ENCODE measurements at regions not wholly inside any gene's neighbourhood (a gene's known extent, or its start where the extent isn't known, plus 50 kb on each side); places are given as distances from the start of the nearest gene placed in this dataset.
"Not testable (repeated sequence)": the region's sequence is repeated elsewhere in the genome, so short reads cannot be mapped to it uniquely, and the experiment has no call there.

DNA sequence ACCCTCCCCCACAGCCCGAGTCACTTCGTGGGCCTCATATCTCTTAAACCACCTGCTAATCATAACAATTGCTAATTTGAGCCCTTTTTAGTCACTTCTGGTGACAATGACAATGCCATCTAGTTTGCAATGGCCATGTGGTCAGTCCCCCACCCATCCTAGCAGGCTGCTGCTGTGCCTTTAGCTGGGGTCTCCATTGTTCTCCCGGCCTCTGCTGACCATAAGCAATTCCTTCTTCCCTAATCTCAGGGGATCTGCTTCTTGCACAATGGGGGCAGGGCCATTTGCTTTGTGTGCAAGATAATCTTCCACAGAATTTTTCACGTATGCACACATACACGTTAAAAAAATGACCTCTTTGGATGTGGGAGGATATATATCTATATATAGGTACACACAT, 406.1 kb upstream of the ONECUT1 start:
- H3K36me3 Mint-ChIP-seq (ENCODE audit: low read depth), result no peaks in the 10 kb centered on the region
- peaks cover 32% of the 10 kb centered on the region for H3K27me3 Mint-ChIP-seq
- DNase-seq, result no peak
- H3K4me3 Mint-ChIP-seq, result no peak overlapping the region
- H3K9me3 Mint-ChIP-seq, result no peaks in the 10 kb centered on the region
- H3K4me1 Mint-ChIP-seq (ENCODE audit: low read depth), result peaks cover 6% of the 10 kb centered on the region
- H3K27ac Mint-ChIP-seq, result no peak overlapping the region

DNA sequence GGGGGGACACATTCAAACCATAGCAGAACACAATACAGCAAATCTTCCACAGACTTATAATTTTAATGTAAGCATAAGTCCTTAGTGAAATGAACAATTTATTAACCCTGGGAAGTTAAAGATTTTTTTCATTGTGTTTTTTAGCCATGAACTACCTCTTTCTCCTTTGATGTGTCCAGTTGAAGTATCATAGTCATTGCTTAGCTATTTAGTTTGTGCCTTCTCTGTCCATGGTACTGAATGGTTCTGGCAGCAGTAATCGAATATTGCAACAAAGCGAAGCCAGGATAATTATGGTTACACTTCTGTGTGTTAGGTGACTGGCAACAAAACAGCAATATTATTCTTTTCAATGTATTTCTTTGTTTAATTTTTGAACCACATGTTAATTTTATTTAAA, 403.0 kb upstream of the ONECUT1 start:
- peaks cover 13% of the 10 kb centered on the region for H3K27me3 Mint-ChIP-seq
- H3K4me3 Mint-ChIP-seq, result no peak overlapping the region
- no peaks in the 10 kb centered on the region for H3K36me3 Mint-ChIP-seq (ENCODE audit: low read depth)
- peaks cover 6% of the 10 kb centered on the region for H3K4me1 Mint-ChIP-seq (ENCODE audit: low read depth)
- no peak for DNase-seq
- H3K9me3 Mint-ChIP-seq, result no peaks in the 10 kb centered on the region
- H3K27ac Mint-ChIP-seq, result no peak overlapping the region

DNA sequence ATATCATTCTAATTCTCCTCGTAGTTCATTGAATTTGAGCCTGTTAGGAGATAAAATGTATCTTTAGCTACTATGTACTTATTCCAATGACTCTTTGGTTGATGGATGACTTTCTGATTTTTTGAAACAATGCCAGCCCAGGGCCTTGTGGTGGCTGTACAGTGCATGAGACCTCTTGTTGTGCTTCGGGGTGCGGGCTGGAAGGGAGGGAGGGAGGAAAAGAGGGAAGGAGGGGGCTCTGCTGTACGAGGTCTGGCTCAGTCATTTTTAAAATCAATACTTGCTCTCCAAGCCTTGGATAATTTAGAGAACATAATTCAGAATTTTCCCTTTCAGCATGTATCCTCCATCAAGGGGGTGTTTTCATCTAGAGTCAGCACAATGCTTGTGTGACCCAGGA, 399.7 kb upstream of the ONECUT1 start:
- H3K27me3 Mint-ChIP-seq, result no peaks in the 10 kb centered on the region
- no peak overlapping the region for H3K4me3 Mint-ChIP-seq
- no peaks in the 10 kb centered on the region for H3K9me3 Mint-ChIP-seq
- H3K4me1 Mint-ChIP-seq (ENCODE audit: low read depth), result no peaks in the 10 kb centered on the region
- no peak for DNase-seq
- no peaks in the 10 kb centered on the region for H3K36me3 Mint-ChIP-seq (ENCODE audit: low read depth)
- no peak overlapping the region for H3K27ac Mint-ChIP-seq

DNA sequence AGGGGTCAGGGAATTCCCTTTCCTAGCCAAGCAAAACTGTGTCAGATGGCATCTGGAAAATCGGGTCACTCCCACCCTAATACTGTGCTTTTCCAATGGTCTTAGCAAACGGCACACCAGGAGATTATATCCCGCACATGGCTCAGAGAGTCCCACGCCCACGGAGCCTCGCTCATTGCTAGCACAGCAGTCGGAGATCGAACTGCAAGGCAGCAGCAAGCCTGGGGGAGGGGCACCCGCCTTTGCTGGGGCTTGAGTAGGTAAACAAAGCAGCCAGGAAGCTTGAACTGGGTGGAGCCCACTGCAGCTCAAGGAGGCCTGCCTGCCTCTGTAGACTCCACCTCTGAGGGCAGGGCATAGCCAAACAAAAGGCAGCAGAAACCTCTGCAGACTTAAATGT, 393.3 kb upstream of the ONECUT1 start:
- H3K4me3 Mint-ChIP-seq; H3K4me1 Mint-ChIP-seq (ENCODE audit: low read depth); H3K27me3 Mint-ChIP-seq; DNase-seq; H3K36me3 Mint-ChIP-seq (ENCODE audit: low read depth); H3K27ac Mint-ChIP-seq; H3K9me3 Mint-ChIP-seq: not testable (repeated sequence)

DNA sequence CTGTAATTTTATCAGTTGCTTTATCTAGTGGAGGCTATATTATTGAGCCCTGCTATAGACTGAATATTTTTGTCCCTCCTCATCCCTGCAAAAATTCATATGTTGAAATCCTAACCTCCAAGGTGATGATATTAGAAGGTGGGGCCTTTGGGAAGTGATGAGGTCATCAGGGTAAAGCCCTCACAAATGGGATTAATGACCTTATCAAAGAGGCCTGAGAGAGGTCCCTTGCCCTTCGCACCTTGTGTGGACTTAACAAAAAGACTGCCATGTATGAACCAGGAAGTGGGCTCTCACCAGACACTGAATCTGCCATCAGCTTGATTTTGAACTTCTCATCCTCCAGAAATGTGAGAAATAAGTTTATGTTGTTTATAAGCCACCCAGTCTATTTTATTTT, 381.4 kb upstream of the ONECUT1 start:
- Mint-ChIP-seq H3K4me3 (no peak overlapping the region), H3K27ac (no peak overlapping the region), H3K9me3 (no peaks in the 10 kb centered on the region), H3K4me1 (ENCODE audit: low read depth) (no peaks in the 10 kb centered on the region), H3K36me3 (ENCODE audit: low read depth) (no peaks in the 10 kb centered on the region), H3K27me3 (peaks cover 7% of the 10 kb centered on the region)
- no peak for DNase-seq

DNA sequence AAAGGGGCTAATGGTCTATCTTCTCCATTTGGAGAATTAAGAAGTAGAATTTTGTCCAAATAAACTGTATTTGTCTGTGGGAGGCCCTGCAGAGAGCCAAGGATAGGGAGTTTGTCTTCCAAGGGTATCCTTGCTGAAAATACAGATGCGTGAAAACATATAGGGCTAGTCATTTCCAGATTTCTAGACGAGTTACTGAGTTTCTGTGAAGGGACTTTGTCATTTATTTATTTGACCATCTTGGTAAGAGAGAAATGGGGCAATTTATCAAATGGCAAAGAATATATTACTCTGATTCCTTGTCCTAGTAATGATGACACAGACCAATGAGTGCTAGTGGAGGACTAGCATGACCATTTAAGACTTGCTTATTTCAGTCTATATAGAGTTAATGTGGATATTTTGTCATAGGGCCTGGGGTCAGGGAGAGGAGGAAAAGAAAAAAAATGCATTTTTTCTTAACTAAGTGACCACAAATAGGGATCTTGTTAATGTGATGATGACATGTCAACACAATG, 376.6 kb upstream of the ONECUT1 start:
- Mint-ChIP-seq H3K27me3 (no peaks in the 10 kb centered on the region), H3K36me3 (ENCODE audit: low read depth) (no peaks in the 10 kb centered on the region), H3K27ac (no peak overlapping the region), H3K4me1 (ENCODE audit: low read depth) (no peaks in the 10 kb centered on the region), H3K9me3 (no peaks in the 10 kb centered on the region), H3K4me3 (no peak overlapping the region)
- no peak for DNase-seq

DNA sequence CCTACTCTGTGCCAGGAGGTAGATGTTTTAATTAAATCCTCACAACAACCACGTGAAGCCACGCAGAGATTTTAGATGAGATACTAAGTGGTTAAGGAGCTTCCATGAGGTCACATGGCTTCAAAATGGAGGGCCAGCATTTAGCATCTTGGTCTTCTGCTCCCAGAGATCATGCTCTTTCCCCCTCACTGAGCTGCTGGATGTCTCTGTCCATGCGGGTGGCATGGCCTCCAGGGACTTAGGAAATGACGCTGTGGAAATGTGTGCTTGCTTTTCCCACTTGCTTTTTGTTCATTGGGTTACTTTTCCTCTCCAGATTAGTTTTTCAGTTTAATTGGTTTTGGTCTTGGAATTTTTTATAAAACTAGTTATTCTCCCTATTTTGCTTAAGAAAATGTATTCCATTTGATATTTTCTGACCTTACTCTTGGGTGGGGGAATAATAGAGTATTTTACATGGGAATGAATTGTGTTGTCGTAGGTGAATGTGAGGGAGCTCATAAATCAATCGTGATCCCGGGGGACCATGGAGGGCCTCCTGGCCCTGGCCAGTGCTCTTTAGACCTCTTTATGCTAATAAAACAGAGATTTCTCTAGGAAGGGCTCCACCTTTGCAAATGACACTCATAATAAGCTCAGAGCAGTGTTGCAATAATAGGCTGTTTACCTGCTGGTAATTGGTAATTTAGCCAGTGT, 376.0 kb upstream of the ONECUT1 start:
- no peaks in the 10 kb centered on the region for H3K4me1 Mint-ChIP-seq (ENCODE audit: low read depth)
- H3K4me3 Mint-ChIP-seq, result no peak overlapping the region
- no peak for DNase-seq
- H3K27ac Mint-ChIP-seq, result no peak overlapping the region
- no peaks in the 10 kb centered on the region for H3K27me3 Mint-ChIP-seq
- no peaks in the 10 kb centered on the region for H3K36me3 Mint-ChIP-seq (ENCODE audit: low read depth)
- no peaks in the 10 kb centered on the region for H3K9me3 Mint-ChIP-seq

DNA sequence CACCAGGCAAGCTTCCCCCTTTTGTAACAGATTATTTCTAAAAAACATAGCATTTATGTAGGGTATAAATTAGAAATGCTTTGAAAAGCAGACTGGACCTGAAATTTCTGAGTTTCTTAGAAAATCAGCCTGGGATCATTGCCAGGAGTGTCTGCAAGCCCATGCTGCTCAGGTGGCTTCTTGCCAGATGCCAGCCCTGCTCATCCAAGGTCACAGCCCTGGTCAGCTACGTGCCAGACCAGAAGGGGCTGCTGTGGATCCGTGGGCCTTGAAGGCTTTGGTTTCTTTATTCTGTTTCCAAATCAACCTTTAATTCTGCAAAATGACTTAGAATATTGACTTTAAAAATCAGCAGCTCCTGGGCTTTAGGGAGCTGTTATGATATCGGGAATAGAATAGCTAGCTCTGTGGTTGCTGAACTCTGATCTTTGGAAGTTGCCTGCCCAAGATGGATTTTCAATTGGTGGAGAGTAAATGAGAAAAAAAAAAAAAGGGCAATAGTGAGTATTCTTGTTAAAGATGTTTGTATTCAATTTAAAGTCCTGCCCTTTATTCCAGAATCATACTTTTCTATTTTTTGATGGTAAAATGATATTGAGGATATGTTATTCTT, 370.1 kb upstream of the ONECUT1 start:
- Mint-ChIP-seq H3K9me3 (no peaks in the 10 kb centered on the region), H3K4me1 (ENCODE audit: low read depth) (no peaks in the 10 kb centered on the region), H3K27me3 (no peaks in the 10 kb centered on the region), H3K27ac (no peak overlapping the region), H3K36me3 (ENCODE audit: low read depth) (no peaks in the 10 kb centered on the region), H3K4me3 (no peak overlapping the region)
- DNase-seq, result no peak

DNA sequence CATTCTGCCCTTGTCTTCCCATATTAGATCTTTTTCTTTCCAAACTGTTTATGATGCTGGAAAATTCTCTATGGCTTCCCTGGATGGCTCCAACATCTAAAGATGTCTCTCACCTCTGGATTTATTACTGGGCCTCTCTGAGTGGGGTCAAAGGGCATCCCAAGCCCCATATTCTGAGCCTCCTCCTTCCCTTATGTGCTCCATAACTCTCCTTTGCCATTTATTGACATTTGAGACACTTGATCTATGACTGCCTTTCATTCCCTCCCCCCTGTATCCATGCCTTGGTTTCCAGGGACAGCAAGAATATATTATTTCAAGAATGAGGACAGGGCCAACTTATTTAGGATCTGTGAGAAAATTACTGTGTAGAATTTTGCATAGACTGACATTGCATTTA, 369.3 kb upstream of the ONECUT1 start:
- H3K4me3 Mint-ChIP-seq, result no peak overlapping the region
- H3K27ac Mint-ChIP-seq, result no peak overlapping the region
- no peaks in the 10 kb centered on the region for H3K9me3 Mint-ChIP-seq
- no peak for DNase-seq
- H3K4me1 Mint-ChIP-seq (ENCODE audit: low read depth), result no peaks in the 10 kb centered on the region
- no peaks in the 10 kb centered on the region for H3K36me3 Mint-ChIP-seq (ENCODE audit: low read depth)
- no peaks in the 10 kb centered on the region for H3K27me3 Mint-ChIP-seq

DNA sequence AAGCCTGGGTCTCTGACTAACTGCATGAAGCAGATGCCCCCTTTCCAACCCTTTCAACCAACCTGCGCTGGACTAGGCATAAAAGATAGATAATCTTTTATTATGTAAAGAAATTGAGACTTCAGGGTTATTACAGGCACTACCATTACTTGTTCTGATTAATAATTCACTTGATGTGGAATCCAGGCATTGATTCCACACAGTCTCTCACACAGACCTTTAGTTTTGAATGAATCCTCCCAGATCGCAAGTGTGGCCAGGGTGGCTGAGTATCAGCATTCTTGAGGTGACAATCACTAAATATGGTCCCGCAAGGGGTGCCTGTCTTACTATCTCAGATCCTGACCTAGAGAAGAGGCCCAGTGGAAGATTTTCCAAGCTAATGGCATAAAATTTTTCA, 368.9 kb upstream of the ONECUT1 start:
- no peaks in the 10 kb centered on the region for H3K9me3 Mint-ChIP-seq
- DNase-seq, result no peak
- H3K36me3 Mint-ChIP-seq (ENCODE audit: low read depth), result no peaks in the 10 kb centered on the region
- H3K27ac Mint-ChIP-seq, result no peak overlapping the region
- no peaks in the 10 kb centered on the region for H3K27me3 Mint-ChIP-seq
- H3K4me1 Mint-ChIP-seq (ENCODE audit: low read depth), result no peaks in the 10 kb centered on the region
- no peak overlapping the region for H3K4me3 Mint-ChIP-seq

DNA sequence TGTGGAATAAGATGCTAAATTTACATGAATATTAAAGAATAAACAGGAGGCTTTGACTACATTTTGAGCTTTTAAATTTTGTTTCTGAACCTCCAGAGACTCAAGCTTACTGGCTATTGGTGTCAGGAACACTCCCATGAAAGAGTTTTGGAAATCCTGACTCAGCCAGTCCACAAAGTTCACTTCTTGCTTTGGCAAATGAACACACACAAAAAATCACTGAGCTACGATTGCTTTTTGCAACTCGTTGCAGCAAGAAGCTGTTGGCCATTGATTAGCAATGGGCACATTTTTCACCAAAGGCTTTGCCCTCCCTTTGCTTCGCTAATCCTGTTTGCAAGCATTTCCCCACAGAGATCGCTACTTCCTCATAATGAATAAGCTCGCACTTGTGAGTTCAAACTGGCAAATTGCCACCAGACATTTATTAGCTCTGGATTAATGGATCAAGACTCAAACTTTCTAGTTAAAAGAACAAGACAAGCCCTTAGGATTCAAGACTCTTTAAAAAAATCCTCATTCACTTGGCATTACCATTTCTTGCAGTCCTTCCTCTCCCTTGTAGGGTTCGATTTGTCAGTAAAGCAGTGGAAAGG, 343.2 kb upstream of the ONECUT1 start:
- peaks cover 4% of the 10 kb centered on the region for H3K27me3 Mint-ChIP-seq
- peaks cover 3% of the 10 kb centered on the region for H3K9me3 Mint-ChIP-seq
- no peaks in the 10 kb centered on the region for H3K36me3 Mint-ChIP-seq (ENCODE audit: low read depth)
- H3K27ac Mint-ChIP-seq, result no peak overlapping the region
- no peak for DNase-seq
- no peaks in the 10 kb centered on the region for H3K4me1 Mint-ChIP-seq (ENCODE audit: low read depth)
- H3K4me3 Mint-ChIP-seq, result no peak overlapping the region

DNA sequence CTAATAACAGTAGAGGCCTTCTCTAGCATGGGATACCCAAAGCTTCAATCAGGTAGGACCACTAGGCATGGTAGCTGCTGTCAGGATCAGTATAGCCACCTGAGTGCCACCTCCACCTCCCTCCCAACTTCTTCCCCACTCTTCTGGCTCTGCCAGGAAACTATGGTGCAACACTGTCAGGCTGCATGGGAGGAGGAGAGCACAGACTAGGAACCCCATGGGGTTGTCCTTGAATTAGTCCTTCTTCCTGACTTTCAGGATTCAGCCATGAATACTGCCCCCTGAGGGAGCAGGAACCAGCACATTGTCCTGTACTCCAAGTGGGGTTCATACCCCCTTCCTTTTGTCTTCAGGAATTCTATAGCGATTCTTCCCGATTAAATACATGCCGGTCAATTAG, 340.8 kb upstream of the ONECUT1 start:
- H3K36me3 Mint-ChIP-seq (ENCODE audit: low read depth), result no peaks in the 10 kb centered on the region
- peaks cover 3% of the 10 kb centered on the region for H3K9me3 Mint-ChIP-seq
- no peaks in the 10 kb centered on the region for H3K4me1 Mint-ChIP-seq (ENCODE audit: low read depth)

DNA sequence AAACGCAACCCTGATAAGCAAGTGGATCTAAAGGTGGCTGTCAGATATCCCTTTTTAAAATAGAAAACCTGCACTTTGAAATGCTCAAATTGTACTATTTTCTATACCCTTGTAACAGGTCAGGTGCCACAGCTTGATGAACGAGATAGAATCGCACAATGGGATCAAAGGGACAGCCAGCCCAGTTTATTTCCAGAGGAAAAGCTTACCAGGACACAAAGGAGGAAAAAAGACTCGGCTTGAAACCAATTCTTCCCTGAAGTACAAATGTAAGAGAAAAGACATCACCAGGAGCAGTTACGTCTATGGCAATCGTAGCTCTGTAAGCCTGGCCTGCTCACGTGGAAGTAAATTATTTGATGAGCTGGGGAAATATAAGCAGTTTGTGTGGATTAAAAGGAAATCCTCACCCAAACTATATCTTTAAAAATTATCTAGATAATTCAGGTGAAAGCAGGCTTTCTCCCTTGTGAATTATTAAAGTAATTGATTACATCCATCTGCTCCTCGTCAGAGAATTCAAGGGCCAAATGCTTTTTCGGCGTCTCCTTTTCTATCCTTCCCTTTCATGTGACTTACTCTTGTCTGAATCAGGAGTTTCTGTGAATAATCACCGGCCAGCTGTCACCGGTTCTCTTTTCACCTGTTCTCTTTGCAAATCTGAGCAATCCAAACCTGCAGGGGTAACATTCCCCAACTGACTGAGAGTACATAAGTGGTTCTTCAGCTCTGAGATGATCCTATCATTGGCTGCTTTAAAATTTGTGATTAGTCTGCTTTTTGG, 339.2 kb upstream of the ONECUT1 start:
- no peak for DNase-seq
- H3K36me3 Mint-ChIP-seq (ENCODE audit: low read depth), result no peaks in the 10 kb centered on the region
- H3K4me3 Mint-ChIP-seq, result no peak overlapping the region
- H3K27me3 Mint-ChIP-seq, result peaks cover 4% of the 10 kb centered on the region
- no peak overlapping the region for H3K27ac Mint-ChIP-seq
- H3K4me1 Mint-ChIP-seq (ENCODE audit: low read depth), result no peaks in the 10 kb centered on the region
- peaks cover 3% of the 10 kb centered on the region for H3K9me3 Mint-ChIP-seq

More for the DNA sequence above, 340.8 kb upstream of the ONECUT1 start:
- Mint-ChIP-seq H3K4me3 (no peak overlapping the region), H3K27me3 (peaks cover 4% of the 10 kb centered on the region), H3K27ac (no peak overlapping the region)
- DNase-seq, result no peak

DNA sequence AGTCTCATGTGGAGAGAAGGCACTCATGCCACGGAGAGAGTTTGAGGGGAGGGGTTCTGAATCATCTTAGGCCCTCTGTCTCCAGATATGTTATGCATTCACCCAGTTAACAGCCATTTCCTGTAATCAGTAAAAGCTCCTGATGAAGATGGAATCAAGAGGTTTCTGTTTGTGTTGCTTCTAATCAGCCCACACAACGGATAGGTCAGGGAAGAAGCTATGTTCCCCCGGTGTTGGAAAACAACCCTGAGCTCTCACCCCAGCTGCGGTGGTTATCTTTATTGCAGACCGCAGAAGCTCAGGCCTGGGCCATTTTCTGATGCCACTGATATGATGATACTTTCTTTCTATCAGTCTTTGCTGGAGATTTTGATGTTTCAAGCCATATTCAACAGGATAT, 338.5 kb upstream of the ONECUT1 start:
- Mint-ChIP-seq H3K27ac (no peak overlapping the region), H3K9me3 (no peaks in the 10 kb centered on the region), H3K4me1 (ENCODE audit: low read depth) (no peaks in the 10 kb centered on the region), H3K27me3 (no peaks in the 10 kb centered on the region), H3K36me3 (ENCODE audit: low read depth) (no peaks in the 10 kb centered on the region), H3K4me3 (no peak overlapping the region)
- DNase-seq, result no peak

DNA sequence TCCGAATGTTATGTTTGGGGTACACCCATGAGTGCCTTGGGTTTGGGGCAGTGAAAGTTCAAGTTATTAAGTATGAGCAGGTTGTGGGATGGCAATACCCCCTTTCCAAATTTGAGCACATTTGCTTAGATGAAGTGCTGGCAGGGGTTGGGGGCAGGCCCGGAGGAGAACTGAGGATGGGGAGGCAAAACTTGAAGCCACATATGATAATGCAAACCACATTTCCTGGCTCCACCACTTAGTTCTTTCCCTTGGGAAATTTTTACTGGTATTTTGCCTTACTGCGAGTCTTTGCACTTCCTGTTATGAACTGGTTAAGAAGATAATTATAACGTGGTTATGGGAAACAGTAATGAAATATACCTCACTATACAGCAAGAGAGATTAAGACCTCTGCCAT, 336.0 kb upstream of the ONECUT1 start:
- no peaks in the 10 kb centered on the region for H3K36me3 Mint-ChIP-seq (ENCODE audit: low read depth)
- H3K9me3 Mint-ChIP-seq, result no peaks in the 10 kb centered on the region
- H3K4me3 Mint-ChIP-seq, result no peak overlapping the region
- H3K27me3 Mint-ChIP-seq, result no peaks in the 10 kb centered on the region
- H3K27ac Mint-ChIP-seq, result no peak overlapping the region
- DNase-seq, result no peak
- no peaks in the 10 kb centered on the region for H3K4me1 Mint-ChIP-seq (ENCODE audit: low read depth)
